Peyer's patch (tissue), 4 donors: ENCODE measurements at regions not wholly inside any gene's neighbourhood (a gene's known extent, or its start where the extent isn't known, plus 50 kb on each side); places are given as distances from the start of the nearest gene placed in this dataset.
"Not testable (repeated sequence)": the region's sequence is repeated elsewhere in the genome, so short reads cannot be mapped to it uniquely, and the experiment has no call there.

Source experiments
- DNase-seq, 3 donors: peaks; one replicate each; pipeline ENCODE4 v3.0.0-alpha.2; 2017 to 2019
- H3K27ac ChIP-seq, 4 donors: fragments of 200-600 bp; sonication (generic); one replicate each; pipeline ENCODE4 v1.5.1; 2016 to 2019
- H3K27me3 ChIP-seq, 2 donors: fragments of 200-600 bp; sonication (generic); one replicate each; pipeline ENCODE4 v1.5.1; 2019
- H3K36me3 ChIP-seq, 3 donors: fragments of 200-600 bp; sonication (generic); one replicate each; pipeline ENCODE4 v1.5.1; 2016 to 2019
- H3K4me1 ChIP-seq, 4 donors: fragments of 200-600 bp; sonication (generic); one replicate each; pipeline ENCODE4 v1.5.1; 2016 to 2019
- H3K4me3 ChIP-seq, 4 donors: fragments of 200-600 bp; sonication (generic); 1 replicate in 3 of 4; 2 replicates in 1 of 4; pipeline ENCODE4 v1.5.1; 2016 to 2019; ENCODE audit warnings: mild to moderate bottlenecking in 1 of 4
- H3K9me3 ChIP-seq, 4 donors: fragments of 200-600 bp; sonication (generic); one replicate each; pipeline ENCODE4 v1.5.1; 2016 to 2019; ENCODE audit warnings: mild to moderate bottlenecking in 1 of 4
- CTCF ChIP-seq, 6 experiments: fragments of 450-650 bp in 4 of 6; fragments of 200-600 bp in 2 of 6; sonication (generic) in 1 of 6; IDR thresholded peaks; one replicate each; pipeline ENCODE4 v1.5.1; 2017 to 2019; ENCODE audit warnings: antibody characterized with exemption in 6 of 6, mild to moderate bottlenecking in 3 of 6, moderate library complexity in 1 of 6
- POLR2A ChIP-seq, 2 donors: fragments of 450-650 bp; IDR thresholded peaks; one replicate each; pipeline ENCODE4 v1.5.1; 2017; ENCODE audit warnings: antibody characterized with exemption in 2 of 2, mild to moderate bottlenecking in 2 of 2, moderate library complexity in 2 of 2

- H3K4me1 ChIP-seq: no peaks in the 10 kb centered on the region
- no peak for DNase-seq
- no peak for TF ChIP-seq POLR2A (IDR thresholded peaks at IDR 0.05)
- no peak for TF ChIP-seq CTCF (IDR thresholded peaks at IDR 0.05)
- H3K27me3 ChIP-seq: no peaks in the 10 kb centered on the region
- no peaks in the 10 kb centered on the region for H3K36me3 ChIP-seq
- no peak overlapping the region for H3K27ac ChIP-seq
- H3K4me3 ChIP-seq: no peak overlapping the region
- H3K9me3 ChIP-seq: no peaks in the 10 kb centered on the region
These were observed 176.3 kb downstream of the ATP23 start for GRCh38 chr12:58117667-58118066.

GRCh38 chr12:58125761-58126160, 184.4 kb downstream of the ATP23 start:
- not testable (repeated sequence) for H3K4me1 ChIP-seq, DNase-seq, H3K4me3 ChIP-seq

GRCh38 chr12:58131986-58132755, 190.8 kb downstream of the ATP23 start:
- H3K27me3 ChIP-seq: no peaks in the 10 kb centered on the region
- H3K27ac ChIP-seq: no peak overlapping the region
- TF ChIP-seq CTCF (IDR thresholded peaks at IDR 0.05) (no peak), POLR2A (IDR thresholded peaks at IDR 0.05) (no peak)
- no peak for DNase-seq
- H3K36me3 ChIP-seq: no peaks in the 10 kb centered on the region
- no peaks in the 10 kb centered on the region for H3K4me1 ChIP-seq
- H3K9me3 ChIP-seq: no peaks in the 10 kb centered on the region
- H3K4me3 ChIP-seq: no peak overlapping the region

More at GRCh38 chr12:58125761-58126160, 184.4 kb downstream of the ATP23 start:
- not testable (repeated sequence) for H3K27me3 ChIP-seq, H3K36me3 ChIP-seq, H3K9me3 ChIP-seq, H3K27ac ChIP-seq

GRCh38 chr12:58138424-58138823, 197.1 kb downstream of the ATP23 start:
- Histone ChIP-seq H3K27me3 (no peaks in the 10 kb centered on the region), H3K4me3 (no peak overlapping the region), H3K9me3 (no peaks in the 10 kb centered on the region), H3K27ac (no peak overlapping the region), H3K4me1 (no peaks in the 10 kb centered on the region), H3K36me3 (no peaks in the 10 kb centered on the region)
- DNase-seq: no peak
- TF ChIP-seq POLR2A (IDR thresholded peaks at IDR 0.05): no peak
- TF ChIP-seq CTCF (IDR thresholded peaks at IDR 0.05): no peak

GRCh38 chr12:58139894-58140293, 198.5 kb downstream of the ATP23 start:
- DNase-seq: no peak
- Histone ChIP-seq H3K4me1 (no peaks in the 10 kb centered on the region), H3K27me3 (no peaks in the 10 kb centered on the region), H3K9me3 (no peaks in the 10 kb centered on the region), H3K4me3 (no peak overlapping the region), H3K27ac (no peak overlapping the region), H3K36me3 (no peaks in the 10 kb centered on the region)
- no peak for TF ChIP-seq POLR2A (IDR thresholded peaks at IDR 0.05)
- no peak for TF ChIP-seq CTCF (IDR thresholded peaks at IDR 0.05)

- Histone ChIP-seq H3K9me3 (no peaks in the 10 kb centered on the region), H3K4me1 (no peaks in the 10 kb centered on the region), H3K36me3 (no peaks in the 10 kb centered on the region), H3K27me3 (no peaks in the 10 kb centered on the region), H3K27ac (no peak overlapping the region), H3K4me3 (no peak overlapping the region)
- DNase-seq: no peak
- TF ChIP-seq POLR2A (IDR thresholded peaks at IDR 0.05): no peak
- TF ChIP-seq CTCF (IDR thresholded peaks at IDR 0.05): no peak
These were observed 199.0 kb downstream of the ATP23 start for GRCh38 chr12:58140395-58140794.
